H1 (cell line): ENCODE measurements at regions not wholly inside any gene's neighbourhood (a gene's known extent, or its start where the extent isn't known, plus 50 kb on each side); places are given as distances from the start of the nearest gene placed in this dataset.

Source experiments
- CTCF ChIA-PET: fragments of 300-600 bp; sonication (Branson Sonifier 250); formaldehyde crosslinking; loops from one replicate; lab custom pipeline; 2021; ENCODE audit not compliant: partially characterized antibody; lab: Charles Lee
- POLR2A ChIA-PET: fragments of 300-600 bp; sonication (Branson Sonifier 250); formaldehyde crosslinking; loops from one replicate; lab custom pipeline; 2021; ENCODE audit warnings: inconsistent platforms; ENCODE audit not compliant: partially characterized antibody; lab: Charles Lee
- DNase-seq, 2 experiments: peaks; one replicate each; pipeline versions ENCODE4 v3.0.0 to v3.0.0-alpha.2; 2010 to 2022; ENCODE audit warnings: low spot score in 2 of 2, low read depth in 1 of 2, mixed read lengths in 1 of 2
- FAIRE-seq: peaks from 2 replicates; lab custom pipeline; 2011; peaks lifted over from hg19 to GRCh38; lab: Jason Lieb, UNC
- H2AFZ ChIP-seq: 2 replicates; pipeline ENCODE4 v1.8.1; 2012; ENCODE audit warnings: low read length, inconsistent platforms
- H2AK5ac ChIP-seq: 2 replicates; pipeline ENCODE4 v1.6.1; 2013; ENCODE audit warnings: low read depth, low read length
- H2BK120ac ChIP-seq: replicated peaks from 2 replicates; pipeline ENCODE3; 2013; ENCODE audit warnings: low read depth, low read length, inconsistent platforms
- H2BK12ac ChIP-seq: 2 replicates; pipeline ENCODE4 v1.6.1; 2013; ENCODE audit warnings: low read depth, low read length
- H2BK15ac ChIP-seq: 2 replicates; pipeline ENCODE4 v1.6.1; 2013; ENCODE audit warnings: low read length
- H2BK20ac ChIP-seq: 2 replicates; pipeline ENCODE4 v1.6.1; 2013; ENCODE audit warnings: low read length
- H2BK5ac ChIP-seq: 2 replicates; pipeline ENCODE4 v1.6.1; 2013; ENCODE audit warnings: low read depth, low read length
- H3K14ac ChIP-seq: 2 replicates; pipeline ENCODE4 v1.6.1; 2013; ENCODE audit warnings: inconsistent platforms; ENCODE audit not compliant: insufficient read length
- H3K18ac ChIP-seq: 2 replicates; pipeline ENCODE4 v1.6.1; 2013; ENCODE audit warnings: low read length; ENCODE audit errors: extremely low read depth
- H3K23ac ChIP-seq: 2 replicates; pipeline ENCODE4 v1.6.1; 2013; ENCODE audit warnings: inconsistent platforms; ENCODE audit not compliant: insufficient read length
- H3K23me2 ChIP-seq: 2 replicates; pipeline ENCODE4 v1.6.1; 2013; ENCODE audit warnings: low read depth, low read length
- H3K27ac ChIP-seq: 2 replicates; pipeline ENCODE4 v1.6.1; 2011; ENCODE audit warnings: low read depth, low read length, inconsistent platforms
- H3K27me3 ChIP-seq, 4 experiments: replicated peaks in 1 of 4; 1 replicate in 1 of 4; 2 replicates in 3 of 4; pipeline versions ENCODE4 v1.6.1 to v1.8.1; 2011 to 2013; ENCODE audit warnings: low read length in 3 of 4, mild to moderate bottlenecking in 3 of 4, inconsistent platforms in 2 of 4, mixed read lengths in 2 of 4, moderate library complexity in 1 of 4; ENCODE audit not compliant: control insufficient read depth in 3 of 4, insufficient read depth in 3 of 4; ENCODE audit errors: extremely low read depth in 1 of 4
- H3K36me3 ChIP-seq, 4 experiments: 2 replicates each; pipeline versions ENCODE4 v1.6.1 to v1.8.1; 2011 to 2013; ENCODE audit warnings: mild to moderate bottlenecking in 4 of 4, low read length in 3 of 4, moderate library complexity in 2 of 4, control low read depth in 1 of 4, inconsistent platforms in 1 of 4; ENCODE audit not compliant: insufficient read depth in 4 of 4, control insufficient read depth in 2 of 4
- H3K4ac ChIP-seq: replicated peaks from 2 replicates; pipeline ENCODE3; 2013; ENCODE audit warnings: low read length, low read depth, mixed read lengths, inconsistent platforms; ENCODE audit not compliant: insufficient read length
- H3K4me1 ChIP-seq, 4 experiments: replicated peaks in 1 of 4; 1 replicate in 1 of 4; 2 replicates in 3 of 4; pipeline versions ENCODE4 v1.6.1 to v1.8.1; 2011 to 2013; ENCODE audit warnings: low read length in 3 of 4, inconsistent platforms in 2 of 4, mixed read lengths in 1 of 4; ENCODE audit not compliant: insufficient read depth in 4 of 4, control insufficient read depth in 3 of 4
- H3K4me2 ChIP-seq, 2 experiments: 2 replicates each; pipeline versions ENCODE4 v1.6.1 to v1.8.1; 2011 to 2013; ENCODE audit warnings: low read depth in 2 of 2, low read length in 2 of 2, control low read depth in 1 of 2, inconsistent platforms in 1 of 2, mild to moderate bottlenecking in 1 of 2; ENCODE audit not compliant: insufficient read depth in 1 of 2
- H3K4me3 ChIP-seq, 4 experiments: fragments of 200-600, 300-600 bp in 1 of 4; sonication (generic), shearing (Covaris generic), sonication (Bioruptor Twin) in 1 of 4; 2 replicates each; pipeline versions ENCODE4 v1.5.1 to v1.8.1; 2011 to 2016; ENCODE audit warnings: low read length in 4 of 4, low read depth in 3 of 4, control low read depth in 2 of 4, inconsistent platforms in 2 of 4, mild to moderate bottlenecking in 2 of 4, mixed read lengths in 1 of 4, moderate library complexity in 1 of 4; ENCODE audit not compliant: insufficient read depth in 2 of 4; ENCODE audit errors: extremely low read depth in 1 of 4
- H3K56ac ChIP-seq: replicated peaks from 2 replicates; pipeline ENCODE3; 2013; ENCODE audit warnings: low read depth, mild to moderate bottlenecking, mixed read lengths, low read length, inconsistent platforms; ENCODE audit not compliant: insufficient read length
- H3K79me1 ChIP-seq: 2 replicates; pipeline ENCODE4 v1.6.1; 2013; ENCODE audit warnings: low read depth, low read length, control low read depth
- H3K79me2 ChIP-seq, 2 experiments: 2 replicates each; pipeline versions ENCODE4 v1.6.1 to v1.8.1; 2012 to 2013; ENCODE audit warnings: low read length in 2 of 2, mild to moderate bottlenecking in 2 of 2, inconsistent platforms in 1 of 2; ENCODE audit not compliant: insufficient read depth in 2 of 2, control insufficient read depth in 1 of 2
- H3K9ac ChIP-seq, 4 experiments: replicated peaks in 1 of 4; 1 replicate in 1 of 4; 2 replicates in 3 of 4; pipeline versions ENCODE4 v1.6.1 to v1.8.1; 2011 to 2013; ENCODE audit warnings: low read depth in 3 of 4, low read length in 3 of 4, control low read depth in 2 of 4, mild to moderate bottlenecking in 2 of 4, moderate library complexity in 2 of 4, inconsistent platforms in 1 of 4; ENCODE audit errors: extremely low read depth in 1 of 4
- H3K9me3 ChIP-seq, 2 experiments: 2 replicates each; pipeline versions ENCODE4 v1.6.1 to v1.8.1; 2012 to 2013; ENCODE audit warnings: mild to moderate bottlenecking in 2 of 2, moderate library complexity in 2 of 2, control low read depth in 1 of 2, inconsistent platforms in 1 of 2, low read depth in 1 of 2, low read length in 1 of 2, mixed read lengths in 1 of 2; ENCODE audit not compliant: insufficient read depth in 2 of 2
- H4K20me1 ChIP-seq, 2 experiments: replicated peaks in 1 of 2; 2 replicates each; pipeline versions ENCODE3 to v1.8.1; 2011 to 2013; ENCODE audit warnings: inconsistent platforms in 2 of 2, low read length in 2 of 2, mild to moderate bottlenecking in 1 of 2; ENCODE audit not compliant: insufficient read depth in 2 of 2, control insufficient read depth in 1 of 2
- H4K5ac ChIP-seq: 2 replicates; pipeline ENCODE4 v1.6.1; 2013; ENCODE audit warnings: low read length, low read depth, mixed read lengths, inconsistent platforms; ENCODE audit not compliant: insufficient read length
- H4K8ac ChIP-seq: 2 replicates; pipeline ENCODE4 v1.8.0; 2013; ENCODE audit warnings: mild to moderate bottlenecking, moderate library complexity, low read length, inconsistent platforms; ENCODE audit not compliant: insufficient read depth; ENCODE audit errors: extremely low read depth
- H4K91ac ChIP-seq: replicated peaks from 2 replicates; pipeline ENCODE3; 2013; ENCODE audit warnings: low read length, mixed read lengths, inconsistent platforms; ENCODE audit not compliant: insufficient read length
- ATF3 ChIP-seq: IDR thresholded peaks from 2 replicates; pipeline ENCODE4 v1.6.1; 2011; ENCODE audit warnings: low read depth, mild to moderate bottlenecking, low read length; ENCODE audit not compliant: insufficient read depth
- CBX5 ChIP-seq: fragments of 300-800, 300-1000 bp; sonication (generic); IDR thresholded peaks from 2 replicates; pipeline ENCODE4 v1.7.1; 2016; ENCODE audit warnings: antibody characterized with exemption, low read length, low read depth
- CTBP2 ChIP-seq: IDR thresholded peaks from 2 replicates; pipeline ENCODE4 v1.7.0; 2011; ENCODE audit warnings: borderline replicate concordance, mild to moderate bottlenecking, moderate library complexity, mixed read lengths, low read length; ENCODE audit not compliant: insufficient read depth, insufficient read length
- EZH2 ChIP-seq: fragments of 200-600 bp; sonication (generic); IDR thresholded peaks from 2 replicates; pipeline ENCODE4 v1.7.1; 2012; ENCODE audit warnings: low read depth, mild to moderate bottlenecking, moderate library complexity, low read length, inconsistent platforms; ENCODE audit not compliant: severe bottlenecking
- GTF2F1 ChIP-seq: IDR thresholded peaks from 2 replicates; pipeline ENCODE4 v1.6.1; 2012; ENCODE audit warnings: low read depth, low read length, improper control_type of control experiment, borderline replicate concordance
- KDM1A ChIP-seq: fragments of 200-600, 300-600 bp; sonication (generic); IDR thresholded peaks from 2 replicates; pipeline ENCODE4 v1.7.1; 2016; ENCODE audit warnings: mild to moderate bottlenecking, low read length, borderline replicate concordance
- KDM5A ChIP-seq: fragments of 200-600 bp; IDR thresholded peaks from 2 replicates; pipeline ENCODE4 v1.7.1; 2012; ENCODE audit warnings: mild to moderate bottlenecking, low read length, inconsistent platforms, mixed read lengths
- NANOG ChIP-seq: IDR thresholded peaks from 2 replicates; pipeline ENCODE4 v1.6.1; 2011; ENCODE audit warnings: low read length, low read depth, mild to moderate bottlenecking, inconsistent platforms; ENCODE audit not compliant: insufficient read depth, poor library complexity, severe bottlenecking
- RNF2 ChIP-seq: fragments of 200-900, 300-1000 bp; sonication (generic); IDR thresholded peaks from 2 replicates; pipeline ENCODE4 v1.7.1; 2016; ENCODE audit warnings: borderline replicate concordance, low read depth, mild to moderate bottlenecking, antibody characterized with exemption, low read length; ENCODE audit not compliant: poor library complexity, severe bottlenecking; ENCODE audit errors: missing control alignments
- SIRT6 ChIP-seq: IDR thresholded peaks from one replicate; pipeline ENCODE4 v1.7.1; 2012; ENCODE audit warnings: low read length, inconsistent platforms
- SUZ12 ChIP-seq: fragments of 200-600 bp; sonication (generic); IDR thresholded peaks from 2 replicates; pipeline ENCODE4 v1.6.1; 2012; ENCODE audit warnings: mild to moderate bottlenecking, inconsistent platforms, low read length, moderate library complexity, mixed read lengths
- TEAD4 ChIP-seq: IDR thresholded peaks from 2 replicates; pipeline ENCODE4 v1.6.1; 2012; ENCODE audit warnings: low read depth, low read length, inconsistent platforms, mixed read lengths
- WGBS, 2 experiments: shearing (Covaris generic) in 1 of 2; methylation state at CpG; one replicate each; pipeline versions ENCODE4 v1.1.6 to v1.1.7; 2013 to 2015; ENCODE audit warnings: low lambda C conversion rate in 2 of 2, mixed read lengths in 2 of 2, inconsistent platforms in 1 of 2, low coverage in 1 of 2, missing lambda C conversion rate in 1 of 2; ENCODE audit not compliant: insufficient replicate concordance in 2 of 2, insufficient coverage in 1 of 2, insufficient read length in 1 of 2; ENCODE audit errors: extremely low coverage in 1 of 2, missing lambda C conversion rate in 1 of 2; 5-methylcytosine and 5-hydroxymethylcytosine counted together

GRCh38 chr7:1330801-1331425 is 98.2 kb downstream of the UNCX start:
- no peak overlapping the region for H3K56ac ChIP-seq
- no peak overlapping the region for H2AK5ac ChIP-seq
- H3K27me3 ChIP-seq = no peaks in the 10 kb centered on the region
- WGBS, 2 experiments = 93% methylated on average over 34 of the region's 39 CpGs; no CpG with 5 or more reads in 1 of the 2 experiments
- ChIA-PET POLR2A (no interaction called here), CTCF (interaction anchor here (0.9 to 1.9 kb wide), 3 partner anchors 13 to 70 kb away, joined by 3 to 5 read pairs (median 3); no protein-coding TSS in a partner anchor)
- no peak overlapping the region for H2BK120ac ChIP-seq
- H2BK12ac ChIP-seq = no peak overlapping the region
- H3K9me3 ChIP-seq = no peaks in the 10 kb centered on the region
- no peak overlapping the region for H4K5ac ChIP-seq
- DNase-seq = peak in 1 of 2 experiments; percentile 43
- TF ChIP-seq CBX5 (no peak), GTF2F1 (no peak), CTBP2 (no peak), SUZ12 (no peak), ATF3 (no peak), KDM1A (no peak), RNF2 (no peak), NANOG (no peak), SIRT6 (no peak), KDM5A (no peak), TEAD4 (no peak), EZH2 (no peak)
- H2BK20ac ChIP-seq = no peak overlapping the region
- no peak overlapping the region for H4K91ac ChIP-seq
- H3K23me2 ChIP-seq = no peaks in the 10 kb centered on the region
- no peak overlapping the region for H3K4ac ChIP-seq
- H3K14ac ChIP-seq = no peak overlapping the region
- H3K36me3 ChIP-seq = no peaks in the 10 kb centered on the region
- H3K4me1 ChIP-seq = no peaks in the 10 kb centered on the region
- H3K79me2 ChIP-seq = no peaks in the 10 kb centered on the region
- no peak overlapping the region for H3K27ac ChIP-seq
- H3K4me2 ChIP-seq = no peak overlapping the region
- no peak overlapping the region for H3K9ac ChIP-seq
- FAIRE-seq = no peak
- no peak overlapping the region for H2BK15ac ChIP-seq
- 0 out of 2 replicates have a peak overlapping the region, but pooled peaks have one; percentile 68 for H4K8ac ChIP-seq
- no peaks in the 10 kb centered on the region for H4K20me1 ChIP-seq
- H3K79me1 ChIP-seq = no peaks in the 10 kb centered on the region
- no peak overlapping the region for H2BK5ac ChIP-seq
- no peak overlapping the region for H3K18ac ChIP-seq
- no peak overlapping the region for H3K23ac ChIP-seq
- H3K4me3 ChIP-seq = no peak overlapping the region
- no peak overlapping the region for H2AFZ ChIP-seq
